GM19468 (cell line): ENCODE measurements at regions not wholly inside any gene's neighbourhood (a gene's known extent, or its start where the extent isn't known, plus 50 kb on each side); places are given as distances from the start of the nearest gene placed in this dataset.

Experiments used
- ATAC-seq: cut with Tn5 transposase; IDR thresholded peaks from one replicate; pipeline ENCODE4 v1.9.1; 2021; ENCODE audit warnings: mild to moderate bottlenecking, moderate library complexity, moderate number of reproducible peaks; ENCODE audit not compliant: unreplicated experiment; ENCODE audit errors: extremely low read depth

- ATAC-seq = no peak
Measured at GRCh38 chr17:77425348-77425747, 284.6 kb downstream of the SEC14L1 start.

- no peak for ATAC-seq
Measured at GRCh38 chr17:77425791-77426641, 285.2 kb downstream of the SEC14L1 start.

GRCh38 chr17:77426676-77427386, 286.1 kb downstream of the SEC14L1 start:
- ATAC-seq = no peak

GRCh38 chr17:77427391-77427991, 286.7 kb downstream of the SEC14L1 start:
- no peak for ATAC-seq

- no peak for ATAC-seq
Measured at GRCh38 chr17:77428020-77428748, 287.4 kb downstream of the SEC14L1 start.

- ATAC-seq = no peak
Measured at GRCh38 chr17:77428749-77429368, 288.1 kb downstream of the SEC14L1 start.

- no peak for ATAC-seq
Measured at GRCh38 chr17:77429369-77429968, 288.7 kb downstream of the SEC14L1 start.

GRCh38 chr17:77429969-77430752, 289.4 kb downstream of the SEC14L1 start:
- ATAC-seq = no peak

- ATAC-seq = no peak
Measured at GRCh38 chr17:77432034-77432661, 291.4 kb downstream of the SEC14L1 start.

- no peak for ATAC-seq
Measured at GRCh38 chr17:77432742-77433141, 292.0 kb downstream of the SEC14L1 start.

GRCh38 chr17:77433385-77434135, 292.8 kb downstream of the SEC14L1 start:
- no peak for ATAC-seq

GRCh38 chr17:77434136-77435114, 293.7 kb downstream of the SEC14L1 start:
- ATAC-seq = no peak

GRCh38 chr17:77435272-77436057, 294.7 kb downstream of the SEC14L1 start:
- ATAC-seq = no peak

GRCh38 chr17:77436058-77436442, 295.3 kb downstream of the SEC14L1 start:
- ATAC-seq = no peak

GRCh38 chr17:77436481-77436880, 295.7 kb downstream of the SEC14L1 start:
- no peak for ATAC-seq

- ATAC-seq = no peak
Measured at GRCh38 chr17:77437017-77437416, 296.2 kb downstream of the SEC14L1 start.
